ENCODE measurements at regions not wholly inside any gene's neighbourhood (a gene's known extent, or its start where the extent isn't known, plus 50 kb on each side); places are given as distances from the start of the nearest gene placed in this dataset.

DNA sequence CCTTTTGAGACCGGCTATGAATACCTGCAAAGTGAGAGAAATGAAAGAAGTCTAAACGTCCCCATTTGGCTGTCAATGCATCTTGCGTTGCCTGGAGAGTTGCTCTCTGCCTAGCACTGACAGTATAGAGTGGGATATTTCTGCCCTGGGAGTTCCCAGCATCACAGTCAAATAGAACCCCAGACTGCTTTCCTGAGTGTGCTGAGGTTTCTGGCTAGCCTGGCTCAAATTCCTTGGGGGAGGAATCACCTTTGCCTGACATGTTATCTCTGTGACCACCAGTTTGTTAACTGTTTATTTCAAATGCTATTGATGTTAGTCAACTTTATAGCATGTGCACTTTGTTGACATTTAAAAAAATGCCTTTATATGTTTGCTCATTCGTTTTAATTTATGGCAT, 212.0 kb upstream of the FAM78B start:
- no peak for DNase-seq (ENCODE audit: low read depth, low spot score)
- no peak overlapping the region for H3K27ac ChIP-seq (ENCODE audit: control insufficient read depth, insufficient read depth, low read length)
- no peaks in the 10 kb centered on the region for H3K9me1 ChIP-seq (ENCODE audit: control insufficient read depth, extremely low read depth, insufficient read depth, low read length)
- no peak overlapping the region for H3K4me2 ChIP-seq (ENCODE audit: control insufficient read depth, extremely low read depth, insufficient read depth, low read depth, low read length)
- TF ChIP-seq, protein P1, sequence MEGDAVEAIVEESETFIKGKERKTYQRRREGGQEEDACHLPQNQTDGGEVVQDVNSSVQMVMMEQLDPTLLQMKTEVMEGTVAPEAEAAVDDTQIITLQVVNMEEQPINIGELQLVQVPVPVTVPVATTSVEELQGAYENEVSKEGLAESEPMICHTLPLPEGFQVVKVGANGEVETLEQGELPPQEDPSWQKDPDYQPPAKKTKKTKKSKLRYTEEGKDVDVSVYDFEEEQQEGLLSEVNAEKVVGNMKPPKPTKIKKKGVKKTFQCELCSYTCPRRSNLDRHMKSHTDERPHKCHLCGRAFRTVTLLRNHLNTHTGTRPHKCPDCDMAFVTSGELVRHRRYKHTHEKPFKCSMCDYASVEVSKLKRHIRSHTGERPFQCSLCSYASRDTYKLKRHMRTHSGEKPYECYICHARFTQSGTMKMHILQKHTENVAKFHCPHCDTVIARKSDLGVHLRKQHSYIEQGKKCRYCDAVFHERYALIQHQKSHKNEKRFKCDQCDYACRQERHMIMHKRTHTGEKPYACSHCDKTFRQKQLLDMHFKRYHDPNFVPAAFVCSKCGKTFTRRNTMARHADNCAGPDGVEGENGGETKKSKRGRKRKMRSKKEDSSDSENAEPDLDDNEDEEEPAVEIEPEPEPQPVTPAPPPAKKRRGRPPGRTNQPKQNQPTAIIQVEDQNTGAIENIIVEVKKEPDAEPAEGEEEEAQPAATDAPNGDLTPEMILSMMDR (optimal IDR thresholded peaks at IDR 0.05 in 1 of 3, IDR thresholded peaks at IDR 0.05 in 1 of 3, conservative IDR thresholded peaks at IDR 0.05 in 1 of 3; ENCODE audit: extremely low read depth in 1 of 3, insufficient read depth in 2 of 3, low read length in 3 of 3): no peak
- FAIRE-seq: no peak
- no peaks in the 10 kb centered on the region for H3K79me2 ChIP-seq (ENCODE audit: control insufficient read depth, insufficient read depth, low read length)
- no peaks in the 10 kb centered on the region for H3K36me3 ChIP-seq (ENCODE audit: control insufficient read depth in 2 of 2, extremely low read depth in 1 of 2, insufficient read depth in 2 of 2, low read length in 2 of 2)
- no peaks in the 10 kb centered on the region for H3K4me1 ChIP-seq (ENCODE audit: control insufficient read depth, extremely low read depth, insufficient read depth, low read length)
- no peaks in the 10 kb centered on the region for H4K20me1 ChIP-seq (ENCODE audit: control insufficient read depth, extremely low read depth, insufficient read depth, low read length)
- dilution Hi-C loops (cut with MboI; ENCODE audit: extremely low pct_ligation_motif_present, low sequenced_read_pairs): no loop called here
- H3K27me3 ChIP-seq (ENCODE audit: control insufficient read depth, extremely low read depth, insufficient read depth, low read length): no peaks in the 10 kb centered on the region
- no peak overlapping the region for H3K4me3 ChIP-seq (ENCODE audit: control insufficient read depth in 2 of 3, extremely low read depth in 1 of 3, insufficient read depth in 2 of 3, low read depth in 1 of 3, low read length in 3 of 3)
- H3K9ac ChIP-seq (ENCODE audit: control insufficient read depth, extremely low read depth, insufficient read depth, low read length): no peak overlapping the region
- H3K9me3 ChIP-seq (ENCODE audit: control insufficient read depth, low read depth, low read length): no peaks in the 10 kb centered on the region
- H2AFZ ChIP-seq (ENCODE audit: control insufficient read depth, low read length): no peak overlapping the region

DNA sequence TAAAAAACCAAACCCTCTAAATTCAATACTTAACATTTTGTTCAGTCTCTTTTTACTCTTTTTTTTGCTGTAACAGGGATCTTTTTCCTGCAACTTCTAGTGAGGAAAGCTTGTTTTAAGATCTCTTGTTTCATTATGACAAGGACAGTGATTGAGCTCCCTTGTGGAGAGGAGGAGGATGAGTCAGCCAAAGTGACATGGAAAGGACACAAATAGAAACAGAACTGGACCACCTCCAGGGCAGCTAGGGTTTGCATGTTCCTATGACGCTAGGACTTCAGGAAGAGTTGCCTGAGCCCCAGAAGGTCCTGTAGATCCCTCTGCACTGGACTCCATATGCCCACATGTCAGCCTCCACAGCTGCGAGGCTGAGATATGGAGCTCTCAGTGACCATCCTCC, 212.6 kb upstream of the FAM78B start:
- no peaks in the 10 kb centered on the region for H3K4me1 ChIP-seq (ENCODE audit: control insufficient read depth, extremely low read depth, insufficient read depth, low read length)
- H3K79me2 ChIP-seq (ENCODE audit: control insufficient read depth, insufficient read depth, low read length): no peaks in the 10 kb centered on the region
- no peaks in the 10 kb centered on the region for H3K36me3 ChIP-seq (ENCODE audit: control insufficient read depth in 2 of 2, extremely low read depth in 1 of 2, insufficient read depth in 2 of 2, low read length in 2 of 2)
- no peak for DNase-seq (ENCODE audit: low read depth, low spot score)
- TF ChIP-seq, protein P1 (optimal IDR thresholded peaks at IDR 0.05 in 1 of 3, IDR thresholded peaks at IDR 0.05 in 1 of 3, conservative IDR thresholded peaks at IDR 0.05 in 1 of 3; ENCODE audit: extremely low read depth in 1 of 3, insufficient read depth in 2 of 3, low read length in 3 of 3): no peak
- no peak for TF ChIP-seq EZH2 (IDR thresholded peaks at IDR 0.05; ENCODE audit: low read length)
- no peak overlapping the region for H3K27ac ChIP-seq (ENCODE audit: control insufficient read depth, insufficient read depth, low read length)
- FAIRE-seq: no peak
- no peak overlapping the region for H3K4me2 ChIP-seq (ENCODE audit: control insufficient read depth, extremely low read depth, insufficient read depth, low read depth, low read length)
- dilution Hi-C loops (cut with MboI; ENCODE audit: extremely low pct_ligation_motif_present, low sequenced_read_pairs): no loop called here
- H2AFZ ChIP-seq (ENCODE audit: control insufficient read depth, low read length): no peak overlapping the region
- H4K20me1 ChIP-seq (ENCODE audit: control insufficient read depth, extremely low read depth, insufficient read depth, low read length): no peaks in the 10 kb centered on the region
- H3K27me3 ChIP-seq (ENCODE audit: control insufficient read depth, extremely low read depth, insufficient read depth, low read length): no peaks in the 10 kb centered on the region
- H3K9me3 ChIP-seq (ENCODE audit: control insufficient read depth, low read depth, low read length): no peaks in the 10 kb centered on the region
- H3K9me1 ChIP-seq (ENCODE audit: control insufficient read depth, extremely low read depth, insufficient read depth, low read length): no peaks in the 10 kb centered on the region
- no peak overlapping the region for H3K9ac ChIP-seq (ENCODE audit: control insufficient read depth, extremely low read depth, insufficient read depth, low read length)
- H3K4me3 ChIP-seq (ENCODE audit: control insufficient read depth in 2 of 3, extremely low read depth in 1 of 3, insufficient read depth in 2 of 3, low read depth in 1 of 3, low read length in 3 of 3): no peak overlapping the region
